K562 (cell line): ENCODE measurements at regions not wholly inside any gene's neighbourhood (a gene's known extent, or its start where the extent isn't known, plus 50 kb on each side); places are given as distances from the start of the nearest gene placed in this dataset.

ENCODE experiments used
- ATAC-seq: fragments of 200-7000 bp; cut with Tn5 transposase; 3 replicates; pipeline ENCODE4 v1.9.1; 2020; ENCODE audit warnings: moderate library complexity
- BruUV-seq: library from RNA; stranded (reverse); fragments of 400-500 nt; replicated peaks from 2 replicates; lab custom pipeline; 2021; lab: Mats Ljungman, UMichigan
- CTCF ChIA-PET: fragments of 300-600 bp; formaldehyde crosslinking; extraction: SDS; loops from one replicate; lab custom pipeline; 2021; ENCODE audit warnings: low intra/inter-chr PET ratio; lab: Yijun Ruan, JAX
- POLR2A ChIA-PET: fragments of 300-600, 350-650 bp; sonication (Branson Sonifier 250); formaldehyde crosslinking; extraction: SDS; loops from one replicate; lab custom pipeline; 2021; ENCODE audit warnings: antibody characterized with exemption, inconsistent platforms; lab: Yijun Ruan, JAX
- DNase-seq, 4 experiments: peaks; one replicate each; pipeline versions ENCODE4 v3.0.0 to v3.0.0-alpha.2; 2011 to 2018; ENCODE audit warnings: low spot score in 3 of 4, mixed read lengths in 3 of 4; ENCODE audit errors: extremely low read depth in 1 of 4
- FAIRE-seq: peaks from 2 replicates; lab custom pipeline; 2011; peaks lifted over from hg19 to GRCh38; lab: Jason Lieb, UNC
- H2AFZ ChIP-seq: 2 replicates; pipeline ENCODE4 v1.6.0; 2011; ENCODE audit warnings: low read depth, low read length, control low read depth, inconsistent platforms
- H3K27ac ChIP-seq: fragments of 200-600 bp; 3 replicates; pipeline ENCODE4 v1.8.0; 2011; ENCODE audit warnings: low read depth, mild to moderate bottlenecking, control low read depth, inconsistent platforms, low read length, moderate library complexity, mixed read lengths; ENCODE audit errors: extremely low read depth
- H3K27me3 ChIP-seq, 2 experiments: fragments of 300-600 bp in 1 of 2; 2 replicates in 1 of 2; 3 replicates in 1 of 2; pipeline versions ENCODE4 v1.6.0 to v1.8.0; 2011; ENCODE audit warnings: inconsistent platforms in 2 of 2, low read length in 2 of 2, mild to moderate bottlenecking in 1 of 2, mixed read lengths in 1 of 2, moderate library complexity in 1 of 2; ENCODE audit not compliant: control insufficient read depth in 2 of 2, insufficient read depth in 2 of 2
- H3K36me3 ChIP-seq: fragments of 300-600 bp; 3 replicates; pipeline ENCODE4 v1.8.0; 2011; ENCODE audit warnings: mild to moderate bottlenecking, low read length, inconsistent platforms; ENCODE audit not compliant: control insufficient read depth, insufficient read depth
- H3K4me1 ChIP-seq, 2 experiments: fragments of 200-600 bp in 1 of 2; replicated peaks in 1 of 2; 2 replicates in 1 of 2; 3 replicates in 1 of 2; pipeline versions ENCODE4 v1.5.1 to v1.8.0; 2011; ENCODE audit warnings: inconsistent platforms in 2 of 2, low read length in 2 of 2, mild to moderate bottlenecking in 1 of 2, mixed read lengths in 1 of 2, moderate library complexity in 1 of 2; ENCODE audit not compliant: control insufficient read depth in 2 of 2, insufficient read depth in 2 of 2
- H3K4me2 ChIP-seq: 2 replicates; pipeline ENCODE4 v1.6.1; 2011; ENCODE audit warnings: low read length, control low read depth, inconsistent platforms, mixed read lengths; ENCODE audit not compliant: insufficient read depth
- H3K4me3 ChIP-seq: fragments of 200-600 bp; sonication (generic), shearing (Covaris generic); 2 replicates; pipeline ENCODE4 v1.5.1; 2016; ENCODE audit warnings: control low read depth, inconsistent platforms
- H3K79me2 ChIP-seq: fragments of 200-600 bp; 3 replicates; pipeline ENCODE4 v1.8.0; 2011; ENCODE audit warnings: low read length, inconsistent platforms; ENCODE audit not compliant: control insufficient read depth, insufficient read depth
- H3K9ac ChIP-seq, 2 experiments: 2 replicates each; pipeline versions ENCODE4 v1.6.0 to v1.6.1; 2011; ENCODE audit warnings: low read depth in 2 of 2, low read length in 2 of 2, control low read depth in 1 of 2, inconsistent platforms in 1 of 2, mild to moderate bottlenecking in 1 of 2, mixed read lengths in 1 of 2; ENCODE audit not compliant: insufficient read depth in 1 of 2
- H3K9me1 ChIP-seq: one replicate; pipeline ENCODE4 v1.6.0; 2011; ENCODE audit warnings: inconsistent platforms, mild to moderate bottlenecking, low read length, moderate library complexity; ENCODE audit not compliant: control insufficient read depth, insufficient read depth
- H3K9me3 ChIP-seq: replicated peaks from 2 replicates; pipeline ENCODE4 v1.5.1; 2011; ENCODE audit warnings: low read depth, low read length, inconsistent platforms; ENCODE audit not compliant: control insufficient read depth, insufficient read depth
- H4K20me1 ChIP-seq: replicated peaks from 2 replicates; pipeline ENCODE4 v1.6.1; 2011; ENCODE audit warnings: low read length, inconsistent platforms, mixed read lengths; ENCODE audit not compliant: control insufficient read depth, insufficient read depth
- CCNT2 ChIP-seq: IDR thresholded peaks from 2 replicates; pipeline ENCODE4 v1.6.1; 2011; ENCODE audit warnings: borderline replicate concordance, low read depth, mild to moderate bottlenecking, moderate library complexity, mixed read lengths, low read length; ENCODE audit not compliant: insufficient read length; ENCODE audit errors: extremely low read depth
- CEBPZ ChIP-seq: fragments of 150-350 bp; IDR thresholded peaks from 2 replicates; pipeline ENCODE4 v1.6.1; 2014; ENCODE audit warnings: low read depth, mild to moderate bottlenecking, low read length, borderline replicate concordance
- ESRRB ChIP-seq: fragments of 250-450 bp; sonication (Bioruptor Pico); IDR thresholded peaks from 2 replicates; pipeline ENCODE4 v1.5.0; 2020; ENCODE audit warnings: mild to moderate bottlenecking, moderate library complexity, borderline replicate concordance
- MYC ChIP-seq, 2 experiments: fragments of 250-450 bp in 1 of 2; sonication (Bioruptor Pico) in 1 of 2; IDR thresholded peaks; 2 replicates each; pipeline versions ENCODE4 v1.5.1 to v1.6.1; 2012 to 2021; ENCODE audit warnings: low read depth in 2 of 2, borderline replicate concordance in 1 of 2, improper control_type of control experiment in 1 of 2, low read length in 1 of 2, mild to moderate bottlenecking in 1 of 2, moderate library complexity in 1 of 2
- PHB ChIP-seq: fragments of 250-450 bp; sonication (Bioruptor Pico); IDR thresholded peaks from 2 replicates; pipeline ENCODE4 v1.5.0; 2021
- PTBP1 ChIP-seq: fragments of 200-400 bp; formaldehyde crosslinking; IDR thresholded peaks from 2 replicates; pipeline ENCODE4 v1.6.1; 2017; ENCODE audit warnings: low read depth, low read length
- ZFX ChIP-seq: sonication (generic); formaldehyde crosslinking; IDR thresholded peaks from 2 replicates; pipeline ENCODE4 v1.8.0; 2022; ENCODE audit warnings: mild to moderate bottlenecking, missing genetic modification reagents, moderate library complexity
- WGBS: fragments of 100-300 bp; shearing (Covaris generic); methylation state at CpG from one replicate; pipeline ENCODE4 v1.1.6; 2016; ENCODE audit warnings: low coverage, mixed read lengths; ENCODE audit not compliant: insufficient coverage; ENCODE audit errors: missing lambda C conversion rate; 5-methylcytosine and 5-hydroxymethylcytosine counted together
- in situ Hi-C: fragments of 300-500 bp; cut with MboI; formaldehyde crosslinking; loops from 4 replicates; pipeline ENCODE4 v1.15.0; 2018; ENCODE audit warnings: inconsistent platforms, mixed read lengths
- intact Hi-C: fragments of 100-400 bp; cut with micrococcal nuclease; formaldehyde crosslinking; loops from 2 replicates; pipeline ENCODE4 v1.14.2; 2022
- TF ChIP-seq, protein P1 (sequence below): fragments of 450-650 bp; conservative IDR thresholded peaks from 2 replicates; pipeline ENCODE4 v1.6.1; 2016; ENCODE audit warnings: missing genetic modification characterization, low read depth, mild to moderate bottlenecking, missing compliant biosample characterization, moderate library complexity
- TF ChIP-seq, protein P2 (sequence below): fragments of 450-650 bp; IDR thresholded peaks from 2 replicates; pipeline ENCODE4 v1.6.1; 2017; ENCODE audit warnings: antibody characterized with exemption

DNA sequence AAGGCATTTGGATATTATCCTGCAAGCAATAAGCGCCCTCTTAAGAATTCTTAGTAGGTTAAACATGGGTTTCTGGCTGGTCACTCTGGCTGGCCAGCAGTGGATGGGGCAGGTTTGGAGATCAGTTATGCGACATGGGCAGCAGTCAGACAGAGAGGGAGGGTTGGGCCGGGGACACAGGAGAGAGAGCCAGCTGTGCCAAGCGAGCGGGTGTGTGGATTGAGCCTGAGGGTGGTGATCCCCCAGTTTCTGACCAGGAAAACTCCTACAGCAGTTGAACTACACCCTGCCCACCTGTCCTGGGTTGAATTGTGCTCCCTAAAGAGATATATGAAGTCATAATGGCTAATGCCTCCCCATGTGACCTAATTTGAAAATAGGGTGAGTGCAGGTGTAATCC is 671.2 kb downstream of the TBC1D22A start:
- Histone ChIP-seq H2AFZ (no peak overlapping the region), H3K36me3 (no peaks in the 10 kb centered on the region), H3K9ac (no peak overlapping the region), H3K27me3 (peaks cover 0 to 12% of the 10 kb centered on the region in 2 experiments; a peak in 2 of 5 replicates), H3K4me1 (no peaks in the 10 kb centered on the region), H3K79me2 (no peaks in the 10 kb centered on the region), H3K4me3 (no peak overlapping the region), H3K9me1 (no peaks in the 10 kb centered on the region), H3K4me2 (no peak overlapping the region), H4K20me1 (no peaks in the 10 kb centered on the region; the same call in 1 of the 2 replicates), H3K9me3 (no peaks in the 10 kb centered on the region), H3K27ac (no peak overlapping the region)
- in situ Hi-C loops (no loop called here), intact Hi-C loops (no loop called here)
- FAIRE-seq: no peak
- BruUV-seq: no TSS peak
- DNase-seq: no peak
- 0% methylated on average over 3 of the region's 5 CpGs for WGBS
- ATAC-seq: no peak
- POLR2A ChIA-PET: no interaction called here
- CTCF ChIA-PET: no interaction called here
- TF ChIP-seq ESRRB (no peak), PHB (CRISPR knock-in tag) (no peak)

- Histone ChIP-seq H3K27ac (no peak overlapping the region), H3K4me1 (no peaks in the 10 kb centered on the region), H4K20me1 (no peaks in the 10 kb centered on the region; the same call in 1 of the 2 replicates), H2AFZ (no peak overlapping the region), H3K4me2 (no peak overlapping the region), H3K4me3 (no peak overlapping the region), H3K27me3 (peaks cover 0 to 12% of the 10 kb centered on the region in 2 experiments; a peak in 2 of 5 replicates), H3K9me3 (no peaks in the 10 kb centered on the region), H3K9me1 (no peaks in the 10 kb centered on the region), H3K36me3 (no peaks in the 10 kb centered on the region), H3K79me2 (no peaks in the 10 kb centered on the region), H3K9ac (no peak overlapping the region)
- 17% methylated on average over 2 of the region's 7 CpGs for WGBS
- intact Hi-C loops: no loop called here
- no TSS peak for BruUV-seq
- FAIRE-seq (no peak), ATAC-seq (no peak), DNase-seq (no peak)
- TF ChIP-seq, protein P1, sequence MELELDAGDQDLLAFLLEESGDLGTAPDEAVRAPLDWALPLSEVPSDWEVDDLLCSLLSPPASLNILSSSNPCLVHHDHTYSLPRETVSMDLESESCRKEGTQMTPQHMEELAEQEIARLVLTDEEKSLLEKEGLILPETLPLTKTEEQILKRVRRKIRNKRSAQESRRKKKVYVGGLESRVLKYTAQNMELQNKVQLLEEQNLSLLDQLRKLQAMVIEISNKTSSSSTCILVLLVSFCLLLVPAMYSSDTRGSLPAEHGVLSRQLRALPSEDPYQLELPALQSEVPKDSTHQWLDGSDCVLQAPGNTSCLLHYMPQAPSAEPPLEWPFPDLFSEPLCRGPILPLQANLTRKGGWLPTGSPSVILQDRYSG (tag): no peak
- TF ChIP-seq PTBP1 (no peak), CCNT2 (no peak), ZFX (no peak), MYC (IDR thresholded peaks at IDR 0.05; ENCODE audit: low read depth, low read length) (no peak), MYC (CRISPR knock-in tag; IDR thresholded peaks at IDR 0.05; ENCODE audit: borderline replicate concordance, low read depth) (no peak), CEBPZ (no peak)
- TF ChIP-seq, protein P2, sequence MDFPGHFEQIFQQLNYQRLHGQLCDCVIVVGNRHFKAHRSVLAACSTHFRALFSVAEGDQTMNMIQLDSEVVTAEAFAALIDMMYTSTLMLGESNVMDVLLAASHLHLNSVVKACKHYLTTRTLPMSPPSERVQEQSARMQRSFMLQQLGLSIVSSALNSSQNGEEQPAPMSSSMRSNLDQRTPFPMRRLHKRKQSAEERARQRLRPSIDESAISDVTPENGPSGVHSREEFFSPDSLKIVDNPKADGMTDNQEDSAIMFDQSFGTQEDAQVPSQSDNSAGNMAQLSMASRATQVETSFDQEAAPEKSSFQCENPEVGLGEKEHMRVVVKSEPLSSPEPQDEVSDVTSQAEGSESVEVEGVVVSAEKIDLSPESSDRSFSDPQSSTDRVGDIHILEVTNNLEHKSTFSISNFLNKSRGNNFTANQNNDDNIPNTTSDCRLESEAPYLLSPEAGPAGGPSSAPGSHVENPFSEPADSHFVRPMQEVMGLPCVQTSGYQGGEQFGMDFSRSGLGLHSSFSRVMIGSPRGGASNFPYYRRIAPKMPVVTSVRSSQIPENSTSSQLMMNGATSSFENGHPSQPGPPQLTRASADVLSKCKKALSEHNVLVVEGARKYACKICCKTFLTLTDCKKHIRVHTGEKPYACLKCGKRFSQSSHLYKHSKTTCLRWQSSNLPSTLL: no peak
- ChIA-PET POLR2A (no interaction called here), CTCF (no interaction called here)
- in situ Hi-C loops: no loop called here
Measured at GRCh38 chr22:47432683-47433082, 670.2 kb downstream of the TBC1D22A start.
